ENCODE measurements at regions not wholly inside any gene's neighbourhood (a gene's known extent, or its start where the extent isn't known, plus 50 kb on each side); places are given as distances from the start of the nearest gene placed in this dataset.

DNA sequence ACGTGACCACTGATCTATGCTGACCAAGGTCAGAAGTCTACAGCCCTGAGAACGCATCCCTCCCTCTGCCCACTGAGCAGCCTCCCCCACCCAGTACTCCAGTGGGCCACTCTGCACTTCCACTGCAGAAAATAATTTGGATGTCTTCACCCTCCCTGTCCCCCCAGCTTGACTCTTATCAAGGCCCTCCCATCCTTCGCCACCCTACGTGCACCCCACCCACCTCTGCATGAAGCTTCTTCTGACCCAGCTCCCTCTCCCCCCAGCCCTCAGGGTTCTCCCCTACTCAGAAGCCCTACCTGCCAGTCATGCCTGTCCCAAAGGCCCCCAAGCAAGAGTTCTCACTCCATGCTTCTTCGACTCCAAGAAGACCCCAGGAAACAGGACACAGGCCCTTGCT is 138.5 kb upstream of the FSTL4 start:
- Histone ChIP-seq H3F3A (ENCODE audit: insufficient read depth, low read length, poor library complexity, severe bottlenecking) (no peaks in the 10 kb centered on the region), H3K4me2 (ENCODE audit: low read length) (no peak overlapping the region), H3K79me2 (replicated peaks; ENCODE audit: insufficient read depth, low read length) (no peaks in the 10 kb centered on the region), H4K20me1 (ENCODE audit: insufficient read depth) (no peaks in the 10 kb centered on the region), H2AFZ (ENCODE audit: low read depth, low read length) (no peak overlapping the region), H3K9me2 (ENCODE audit: insufficient read depth, low read length) (no peaks in the 10 kb centered on the region), H3K27me3 (ENCODE audit: insufficient read depth, low read depth, low read length) (no peaks in the 10 kb centered on the region), H3K4me3 (ENCODE audit: low read length) (no peak overlapping the region), H3K27ac (ENCODE audit: low read length) (no peak overlapping the region), H3K36me3 (ENCODE audit: insufficient read depth, low read length) (no peaks in the 10 kb centered on the region), H3K9ac (ENCODE audit: low read length) (no peak overlapping the region), H3K9me3 (ENCODE audit: low read length) (no peaks in the 10 kb centered on the region)
- TF ChIP-seq RAD21 (conservative IDR thresholded peaks at IDR 0.05) (no peak), EZH2 (IDR thresholded peaks at IDR 0.05; ENCODE audit: borderline replicate concordance, insufficient read depth, low read length, poor library complexity, severe bottlenecking) (no peak), POLR2AphosphoS5 (IDR thresholded peaks at IDR 0.05) (no peak), EP300 (conservative IDR thresholded peaks at IDR 0.05; ENCODE audit: poor library complexity, severe bottlenecking) (no peak), TAF1 (IDR thresholded peaks at IDR 0.05; ENCODE audit: low read depth) (no peak), MXI1 (conservative IDR thresholded peaks at IDR 0.05; ENCODE audit: poor library complexity, severe bottlenecking) (no peak)

DNA sequence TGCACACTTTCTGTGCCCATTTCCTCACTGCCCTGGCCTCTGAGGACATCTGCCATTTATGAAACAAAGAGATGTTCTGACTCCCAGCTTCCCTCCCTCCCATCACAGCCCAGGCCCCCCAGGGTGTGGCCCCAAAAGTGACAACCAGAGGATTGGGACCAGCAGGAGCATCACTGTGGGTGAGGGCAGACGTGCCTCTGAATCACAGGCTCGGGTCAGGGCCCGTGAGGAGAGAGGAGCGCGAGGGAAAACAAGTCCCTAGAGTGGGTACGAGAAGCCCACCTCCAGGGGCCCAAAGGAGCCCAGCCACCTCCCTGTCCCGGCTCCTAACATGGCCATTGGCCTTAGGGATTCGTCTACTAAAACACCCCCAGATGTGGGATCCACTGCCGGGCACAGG is 138.0 kb upstream of the FSTL4 start:
- Histone ChIP-seq H3K27me3 (ENCODE audit: insufficient read depth, low read depth, low read length) (no peaks in the 10 kb centered on the region), H3K4me2 (ENCODE audit: low read length) (no peak overlapping the region), H3K9ac (ENCODE audit: low read length) (no peak overlapping the region), H3K9me3 (ENCODE audit: low read length) (no peaks in the 10 kb centered on the region), H3K36me3 (ENCODE audit: insufficient read depth, low read length) (no peaks in the 10 kb centered on the region), H4K20me1 (ENCODE audit: insufficient read depth) (no peaks in the 10 kb centered on the region), H3K4me3 (ENCODE audit: low read length) (no peak overlapping the region), H2AFZ (ENCODE audit: low read depth, low read length) (no peak overlapping the region), H3K9me2 (ENCODE audit: insufficient read depth, low read length) (no peaks in the 10 kb centered on the region), H3F3A (ENCODE audit: insufficient read depth, low read length, poor library complexity, severe bottlenecking) (no peaks in the 10 kb centered on the region), H3K27ac (ENCODE audit: low read length) (no peak overlapping the region), H3K79me2 (replicated peaks; ENCODE audit: insufficient read depth, low read length) (no peaks in the 10 kb centered on the region)
- TF ChIP-seq RAD21 (conservative IDR thresholded peaks at IDR 0.05), result no peak
- TF ChIP-seq EP300 (conservative IDR thresholded peaks at IDR 0.05; ENCODE audit: poor library complexity, severe bottlenecking), result no peak
- TF ChIP-seq POLR2AphosphoS5 (IDR thresholded peaks at IDR 0.05), result no peak
- TF ChIP-seq, protein P1, sequence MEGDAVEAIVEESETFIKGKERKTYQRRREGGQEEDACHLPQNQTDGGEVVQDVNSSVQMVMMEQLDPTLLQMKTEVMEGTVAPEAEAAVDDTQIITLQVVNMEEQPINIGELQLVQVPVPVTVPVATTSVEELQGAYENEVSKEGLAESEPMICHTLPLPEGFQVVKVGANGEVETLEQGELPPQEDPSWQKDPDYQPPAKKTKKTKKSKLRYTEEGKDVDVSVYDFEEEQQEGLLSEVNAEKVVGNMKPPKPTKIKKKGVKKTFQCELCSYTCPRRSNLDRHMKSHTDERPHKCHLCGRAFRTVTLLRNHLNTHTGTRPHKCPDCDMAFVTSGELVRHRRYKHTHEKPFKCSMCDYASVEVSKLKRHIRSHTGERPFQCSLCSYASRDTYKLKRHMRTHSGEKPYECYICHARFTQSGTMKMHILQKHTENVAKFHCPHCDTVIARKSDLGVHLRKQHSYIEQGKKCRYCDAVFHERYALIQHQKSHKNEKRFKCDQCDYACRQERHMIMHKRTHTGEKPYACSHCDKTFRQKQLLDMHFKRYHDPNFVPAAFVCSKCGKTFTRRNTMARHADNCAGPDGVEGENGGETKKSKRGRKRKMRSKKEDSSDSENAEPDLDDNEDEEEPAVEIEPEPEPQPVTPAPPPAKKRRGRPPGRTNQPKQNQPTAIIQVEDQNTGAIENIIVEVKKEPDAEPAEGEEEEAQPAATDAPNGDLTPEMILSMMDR (IDR thresholded peaks at IDR 0.05; ENCODE audit: poor library complexity, severe bottlenecking), result no peak
- TF ChIP-seq, protein P2, sequence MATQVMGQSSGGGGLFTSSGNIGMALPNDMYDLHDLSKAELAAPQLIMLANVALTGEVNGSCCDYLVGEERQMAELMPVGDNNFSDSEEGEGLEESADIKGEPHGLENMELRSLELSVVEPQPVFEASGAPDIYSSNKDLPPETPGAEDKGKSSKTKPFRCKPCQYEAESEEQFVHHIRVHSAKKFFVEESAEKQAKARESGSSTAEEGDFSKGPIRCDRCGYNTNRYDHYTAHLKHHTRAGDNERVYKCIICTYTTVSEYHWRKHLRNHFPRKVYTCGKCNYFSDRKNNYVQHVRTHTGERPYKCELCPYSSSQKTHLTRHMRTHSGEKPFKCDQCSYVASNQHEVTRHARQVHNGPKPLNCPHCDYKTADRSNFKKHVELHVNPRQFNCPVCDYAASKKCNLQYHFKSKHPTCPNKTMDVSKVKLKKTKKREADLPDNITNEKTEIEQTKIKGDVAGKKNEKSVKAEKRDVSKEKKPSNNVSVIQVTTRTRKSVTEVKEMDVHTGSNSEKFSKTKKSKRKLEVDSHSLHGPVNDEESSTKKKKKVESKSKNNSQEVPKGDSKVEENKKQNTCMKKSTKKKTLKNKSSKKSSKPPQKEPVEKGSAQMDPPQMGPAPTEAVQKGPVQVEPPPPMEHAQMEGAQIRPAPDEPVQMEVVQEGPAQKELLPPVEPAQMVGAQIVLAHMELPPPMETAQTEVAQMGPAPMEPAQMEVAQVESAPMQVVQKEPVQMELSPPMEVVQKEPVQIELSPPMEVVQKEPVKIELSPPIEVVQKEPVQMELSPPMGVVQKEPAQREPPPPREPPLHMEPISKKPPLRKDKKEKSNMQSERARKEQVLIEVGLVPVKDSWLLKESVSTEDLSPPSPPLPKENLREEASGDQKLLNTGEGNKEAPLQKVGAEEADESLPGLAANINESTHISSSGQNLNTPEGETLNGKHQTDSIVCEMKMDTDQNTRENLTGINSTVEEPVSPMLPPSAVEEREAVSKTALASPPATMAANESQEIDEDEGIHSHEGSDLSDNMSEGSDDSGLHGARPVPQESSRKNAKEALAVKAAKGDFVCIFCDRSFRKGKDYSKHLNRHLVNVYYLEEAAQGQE (IDR thresholded peaks at IDR 0.05; ENCODE audit: borderline replicate concordance), result no peak
- no peak for TF ChIP-seq TAF1 (IDR thresholded peaks at IDR 0.05; ENCODE audit: low read depth)
- TF ChIP-seq MXI1 (conservative IDR thresholded peaks at IDR 0.05; ENCODE audit: poor library complexity, severe bottlenecking), result no peak
- no peak for TF ChIP-seq EZH2 (IDR thresholded peaks at IDR 0.05; ENCODE audit: borderline replicate concordance, insufficient read depth, low read length, poor library complexity, severe bottlenecking)
- TF ChIP-seq SMC3 (conservative IDR thresholded peaks at IDR 0.05; ENCODE audit: poor library complexity), result no peak

Measured in neural cell (in vitro differentiated cells).